H9 (cell line): ENCODE measurements at regions not wholly inside any gene's neighbourhood (a gene's known extent, or its start where the extent isn't known, plus 50 kb on each side); places are given as distances from the start of the nearest gene placed in this dataset.

Experiments
- DNase-seq: peaks from one replicate; pipeline ENCODE4 v3.0.0-alpha.2; 2017
- H2AFZ ChIP-seq: one replicate; pipeline ENCODE4 v1.6.1; 2013; ENCODE audit warnings: mild to moderate bottlenecking, low read length, control low read depth, moderate library complexity
- H2AK5ac ChIP-seq: 2 replicates; pipeline ENCODE4 v1.6.1; 2013; ENCODE audit warnings: low read length, control low read depth, mixed read lengths; ENCODE audit not compliant: insufficient read length
- H2BK120ac ChIP-seq: one replicate; pipeline ENCODE4 v1.6.1; 2013; ENCODE audit warnings: low read depth, mild to moderate bottlenecking, low read length, control low read depth, inconsistent platforms; ENCODE audit not compliant: poor library complexity, severe bottlenecking
- H2BK12ac ChIP-seq: 2 replicates; pipeline ENCODE4 v1.6.1; 2013; ENCODE audit warnings: low read length, control low read depth, mixed read lengths, low read depth; ENCODE audit not compliant: insufficient read length
- H2BK15ac ChIP-seq: 2 replicates; pipeline ENCODE4 v1.6.1; 2013; ENCODE audit warnings: low read depth, low read length, control low read depth
- H2BK20ac ChIP-seq: one replicate; pipeline ENCODE4 v1.6.1; 2013; ENCODE audit warnings: low read depth, mild to moderate bottlenecking, low read length, control low read depth, inconsistent platforms; ENCODE audit not compliant: poor library complexity, severe bottlenecking
- H2BK5ac ChIP-seq: 2 replicates; pipeline ENCODE4 v1.6.1; 2013; ENCODE audit warnings: low read length, control low read depth, mixed read lengths; ENCODE audit not compliant: insufficient read length
- H3K14ac ChIP-seq: 2 replicates; pipeline ENCODE4 v1.6.1; 2013; ENCODE audit warnings: low read length, control low read depth; ENCODE audit not compliant: insufficient read depth
- H3K18ac ChIP-seq: 2 replicates; pipeline ENCODE4 v1.6.1; 2013; ENCODE audit warnings: low read depth, mild to moderate bottlenecking, mixed read lengths, low read length, control low read depth; ENCODE audit not compliant: insufficient read length
- H3K23ac ChIP-seq: 2 replicates; pipeline ENCODE4 v1.6.1; 2013; ENCODE audit warnings: low read length, control low read depth, mixed read lengths, low read depth; ENCODE audit not compliant: insufficient read length
- H3K23me2 ChIP-seq: 2 replicates; pipeline ENCODE4 v1.6.1; 2013; ENCODE audit warnings: low read depth, mild to moderate bottlenecking, mixed read lengths, low read length, control low read depth; ENCODE audit not compliant: insufficient read length, poor library complexity, severe bottlenecking
- H3K27ac ChIP-seq: 2 replicates; pipeline ENCODE4 v1.5.1; 2013; ENCODE audit warnings: low read length, control low read depth, mixed read lengths, low read depth; ENCODE audit not compliant: insufficient read length
- H3K27me3 ChIP-seq: 2 replicates; pipeline ENCODE4 v1.6.1; 2013; ENCODE audit warnings: low read length, control low read depth, inconsistent platforms; ENCODE audit not compliant: insufficient read depth
- H3K4ac ChIP-seq: 2 replicates; pipeline ENCODE4 v1.6.1; 2013; ENCODE audit warnings: low read depth, mild to moderate bottlenecking, control low read depth, inconsistent platforms, low read length, moderate library complexity
- H3K4me1 ChIP-seq: 2 replicates; pipeline ENCODE4 v1.6.1; 2013; ENCODE audit warnings: low read length, control low read depth, inconsistent platforms; ENCODE audit not compliant: insufficient read depth
- H3K4me2 ChIP-seq: 2 replicates; pipeline ENCODE4 v1.6.1; 2013; ENCODE audit warnings: low read length, control low read depth, mixed read lengths; ENCODE audit not compliant: insufficient read length, insufficient read depth
- H3K56ac ChIP-seq: 2 replicates; pipeline ENCODE4 v1.6.1; 2013; ENCODE audit warnings: low read depth, mild to moderate bottlenecking, mixed read lengths, low read length, control low read depth; ENCODE audit not compliant: insufficient read length
- H3K79me1 ChIP-seq: 2 replicates; pipeline ENCODE4 v1.6.1; 2013; ENCODE audit warnings: low read depth, mild to moderate bottlenecking, moderate library complexity, low read length, control low read depth, inconsistent platforms; ENCODE audit not compliant: insufficient read depth, poor library complexity, severe bottlenecking
- H3K79me2 ChIP-seq: 2 replicates; pipeline ENCODE4 v1.6.1; 2013; ENCODE audit warnings: low read length, control low read depth, inconsistent platforms; ENCODE audit not compliant: insufficient read depth
- H3K9ac ChIP-seq: 2 replicates; pipeline ENCODE4 v1.6.1; 2013; ENCODE audit warnings: low read length, control low read depth, mixed read lengths; ENCODE audit not compliant: insufficient read length; ENCODE audit errors: extremely low read depth
- H3K9me3 ChIP-seq: one replicate; pipeline ENCODE4 v1.6.1; 2013; ENCODE audit warnings: low read depth, low read length, inconsistent platforms; ENCODE audit not compliant: control insufficient read depth
- H3T11ph ChIP-seq: one replicate; pipeline ENCODE4 v1.6.1; 2013; ENCODE audit warnings: mild to moderate bottlenecking, low read length, control low read depth, inconsistent platforms
- H4K20me1 ChIP-seq: one replicate; pipeline ENCODE4 v1.6.1; 2013; ENCODE audit not compliant: control insufficient read depth, insufficient read length, insufficient read depth
- H4K5ac ChIP-seq: 2 replicates; pipeline ENCODE4 v1.6.1; 2013; ENCODE audit warnings: low read depth, mild to moderate bottlenecking, mixed read lengths, low read length, control low read depth; ENCODE audit not compliant: insufficient read length
- H4K8ac ChIP-seq: replicated peaks from 2 replicates; pipeline ENCODE4 v1.6.1; 2013; ENCODE audit warnings: low read length, control low read depth, mixed read lengths, low read depth; ENCODE audit not compliant: insufficient read length
- H4K91ac ChIP-seq: 2 replicates; pipeline ENCODE4 v1.6.1; 2013; ENCODE audit warnings: low read depth, mild to moderate bottlenecking, moderate library complexity, mixed read lengths, low read length, control low read depth; ENCODE audit not compliant: insufficient read length
- H3K27ac Mint-ChIP-seq, 3 experiments: 2 replicates in 2 of 3; 3 replicates in 1 of 3; pipeline ENCODE4 v1.8.0; 2020 to 2021; ENCODE audit warnings: mixed read lengths in 3 of 3, mild to moderate bottlenecking in 1 of 3, moderate library complexity in 1 of 3
- H3K27me3 Mint-ChIP-seq: 2 replicates; pipeline ENCODE4 v1.8.0; 2021; ENCODE audit warnings: low read depth, mild to moderate bottlenecking, moderate library complexity, mixed read lengths
- H3K36me3 Mint-ChIP-seq, 3 experiments: 2 replicates in 2 of 3; 3 replicates in 1 of 3; pipeline ENCODE4 v1.8.0; 2020 to 2021; ENCODE audit warnings: low read depth in 3 of 3, mixed read lengths in 3 of 3; ENCODE audit not compliant: insufficient read depth in 1 of 3
- H3K4me1 Mint-ChIP-seq, 2 experiments: 2 replicates each; pipeline ENCODE4 v1.8.0; 2020; ENCODE audit warnings: mixed read lengths in 2 of 2
- H3K4me3 Mint-ChIP-seq, 2 experiments: 2 replicates in 1 of 2; 3 replicates in 1 of 2; pipeline ENCODE4 v1.8.0; 2020 to 2021; ENCODE audit warnings: mild to moderate bottlenecking in 2 of 2, mixed read lengths in 2 of 2, moderate library complexity in 1 of 2
- H3K9me3 Mint-ChIP-seq, 2 experiments: 2 replicates in 1 of 2; 3 replicates in 1 of 2; pipeline ENCODE4 v1.8.0; 2020; ENCODE audit warnings: mild to moderate bottlenecking in 2 of 2, mixed read lengths in 2 of 2, moderate library complexity in 1 of 2
- CTCF ChIP-seq: fragments of 200-600 bp; sonication (generic); conservative IDR thresholded peaks from 3 replicates; pipeline ENCODE4 v1.8.0; 2021; ENCODE audit warnings: antibody characterized with exemption, mild to moderate bottlenecking
- WGBS: extraction: QIAGEN DNeasy Blood & Tissue Kit; methylation state at CpG from one replicate; pipeline ENCODE4 v1.1.7; 2013; ENCODE audit warnings: missing lambda C conversion rate, low lambda C conversion rate, mixed read lengths; ENCODE audit not compliant: insufficient read length; ENCODE audit errors: extremely low coverage; 5-methylcytosine and 5-hydroxymethylcytosine counted together

GRCh38 chr2:217402144-217402543 is 542.3 kb upstream of the TNP1 start:
- Histone ChIP-seq H3K79me2 (no peaks in the 10 kb centered on the region), H2AK5ac (no peak overlapping the region), H2BK120ac (no peak overlapping the region), H2BK12ac (no peak overlapping the region), H3K23ac (no peak overlapping the region), H4K5ac (no peak overlapping the region), H3K23me2 (no peaks in the 10 kb centered on the region), H2BK15ac (no peak overlapping the region), H3K4me1 (peaks cover 4% of the 10 kb centered on the region; the same call in 1 of the 2 replicates), H3K4me2 (no peak overlapping the region), H3K27ac (no peak overlapping the region), H2BK5ac (no peak overlapping the region), H3K79me1 (no peaks in the 10 kb centered on the region), H3K9me3 (no peaks in the 10 kb centered on the region), H3K4ac (no peak overlapping the region), H4K20me1 (no peaks in the 10 kb centered on the region), H4K91ac (no peak overlapping the region), H3K27me3 (no peaks in the 10 kb centered on the region), H3K18ac (no peak overlapping the region), H4K8ac (no peak overlapping the region), H3K56ac (no peak overlapping the region), H3K14ac (no peak overlapping the region), H3T11ph (no peak overlapping the region), H2BK20ac (no peak overlapping the region), H2AFZ (no peak overlapping the region), H3K9ac (no peak overlapping the region)
- Mint-ChIP-seq H3K4me1 (peaks cover 17 to 18% of the 10 kb centered on the region in 2 experiments), H3K36me3 (no peaks in the 10 kb centered on the region; a peak in 1 of 7 replicates), H3K9me3 (no peaks in the 10 kb centered on the region), H3K4me3 (no peak overlapping the region), H3K27me3 (no peaks in the 10 kb centered on the region; the same call in 1 of the 2 replicates), H3K27ac (no peak overlapping the region)
- DNase-seq: no peak
- no peak for TF ChIP-seq CTCF
- WGBS: no CpG with 5 or more reads among the region's 3 CpGs
